Gastrocnemius medialis (tissue), 4 donors: ENCODE measurements at regions not wholly inside any gene's neighbourhood (a gene's known extent, or its start where the extent isn't known, plus 50 kb on each side); places are given as distances from the start of the nearest gene placed in this dataset.

Experiments used
- ATAC-seq, 2 donors: fragments of 150-250 bp; one replicate each; pipeline ENCODE4 v1.9.1; 2016
- DNase-seq, 2 donors: peaks; one replicate each; pipeline ENCODE4 v3.0.0-alpha.2; 2019
- H3K27ac ChIP-seq, 4 donors: fragments of 200-600 bp; sonication (generic); 1 replicate in 1 of 4; 2 replicates in 3 of 4; pipeline ENCODE4 v1.5.1; 2016 to 2018; ENCODE audit warnings: mild to moderate bottlenecking in 2 of 4, moderate library complexity in 1 of 4
- H3K27me3 ChIP-seq, 3 donors: fragments of 200-600 bp; sonication (generic) in 2 of 3; 1 replicate in 1 of 3; 2 replicates in 2 of 3; pipeline versions ENCODE4 v1.5.1 to v1.6.0; 2016 to 2019; ENCODE audit warnings: mild to moderate bottlenecking in 1 of 3, moderate library complexity in 1 of 3
- H3K36me3 ChIP-seq, 2 donors: fragments of 200-600 bp; sonication (generic) in 1 of 2; one replicate each; pipeline ENCODE4 v1.5.1; 2017 to 2018
- H3K4me1 ChIP-seq, 2 donors: fragments of 200-600 bp; sonication (generic) in 1 of 2; one replicate each; pipeline ENCODE4 v1.5.1; 2016 to 2017; ENCODE audit warnings: mild to moderate bottlenecking in 2 of 2
- H3K4me3 ChIP-seq, 4 donors: fragments of 200-600 bp; sonication (generic) in 3 of 4; 1 replicate in 1 of 4; 2 replicates in 3 of 4; pipeline ENCODE4 v1.5.1; 2016 to 2019; ENCODE audit warnings: mild to moderate bottlenecking in 2 of 4
- H3K9me3 ChIP-seq, 3 donors: fragments of 200-600 bp; sonication (generic) in 2 of 3; 1 replicate in 1 of 3; 2 replicates in 2 of 3; pipeline ENCODE4 v1.5.1; 2016 to 2019
- POLR2A ChIP-seq, 2 donors: fragments of 450-650 bp; IDR thresholded peaks; one replicate each; pipeline ENCODE4 v1.6.1; 2017; ENCODE audit warnings: antibody characterized with exemption in 2 of 2, mild to moderate bottlenecking in 2 of 2, moderate library complexity in 2 of 2
- in situ Hi-C, 4 donors: fragments of 200-750 bp; cut with MboI; loops; one replicate each; pipeline versions ENCODE4 v1.15.0 to v1.8.0; 2017; ENCODE audit warnings: low sequenced_read_pairs in 4 of 4
- intact Hi-C: fragments of 100-400 bp; cut with DNase I; formaldehyde crosslinking; loops from one replicate; pipeline ENCODE4 v1.15.1; 2023; ENCODE audit warnings: low total_unique reads
- TF ChIP-seq, protein P1 (sequence below), 5 experiments: fragments of 450-650 bp in 3 of 5; fragments of 200-600 bp in 2 of 5; sonication (generic) in 2 of 5; IDR thresholded peaks in 4 of 5; conservative IDR thresholded peaks in 1 of 5; 1 replicate in 4 of 5; 2 replicates in 1 of 5; pipeline ENCODE4 v1.5.1; 2016 to 2019; ENCODE audit warnings: antibody characterized with exemption in 5 of 5, mild to moderate bottlenecking in 3 of 5, moderate library complexity in 3 of 5

DNA sequence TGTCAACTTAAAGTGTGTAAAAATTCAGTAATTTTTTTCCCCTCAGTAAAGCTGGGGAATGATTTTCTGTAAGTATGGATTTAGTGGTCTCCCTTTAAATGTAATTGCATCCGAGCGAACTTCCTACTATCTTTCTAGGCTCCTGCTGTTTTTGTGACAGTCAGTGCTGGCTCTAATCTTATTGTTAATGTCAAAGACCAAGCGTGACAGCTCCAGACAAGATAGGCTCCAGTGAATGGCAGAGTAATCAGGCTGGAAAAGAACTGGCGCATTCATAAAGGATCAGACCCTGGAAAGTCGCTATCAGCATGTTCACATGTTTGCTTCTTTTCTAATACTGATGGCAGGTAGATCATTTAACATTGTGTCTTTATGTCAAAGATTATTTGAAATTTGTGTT lies 908.0 kb upstream of the ATXN8OS start:
- in situ Hi-C loops, result no loop called here
- ATAC-seq, result no peak
- intact Hi-C loops, result no loop called here
- no peaks in the 10 kb centered on the region for H3K4me1 ChIP-seq
- H3K4me3 ChIP-seq, result no peak overlapping the region
- H3K9me3 ChIP-seq, result no peaks in the 10 kb centered on the region
- no peak for DNase-seq
- no peak for TF ChIP-seq POLR2A (IDR thresholded peaks at IDR 0.05)
- TF ChIP-seq, protein P1, sequence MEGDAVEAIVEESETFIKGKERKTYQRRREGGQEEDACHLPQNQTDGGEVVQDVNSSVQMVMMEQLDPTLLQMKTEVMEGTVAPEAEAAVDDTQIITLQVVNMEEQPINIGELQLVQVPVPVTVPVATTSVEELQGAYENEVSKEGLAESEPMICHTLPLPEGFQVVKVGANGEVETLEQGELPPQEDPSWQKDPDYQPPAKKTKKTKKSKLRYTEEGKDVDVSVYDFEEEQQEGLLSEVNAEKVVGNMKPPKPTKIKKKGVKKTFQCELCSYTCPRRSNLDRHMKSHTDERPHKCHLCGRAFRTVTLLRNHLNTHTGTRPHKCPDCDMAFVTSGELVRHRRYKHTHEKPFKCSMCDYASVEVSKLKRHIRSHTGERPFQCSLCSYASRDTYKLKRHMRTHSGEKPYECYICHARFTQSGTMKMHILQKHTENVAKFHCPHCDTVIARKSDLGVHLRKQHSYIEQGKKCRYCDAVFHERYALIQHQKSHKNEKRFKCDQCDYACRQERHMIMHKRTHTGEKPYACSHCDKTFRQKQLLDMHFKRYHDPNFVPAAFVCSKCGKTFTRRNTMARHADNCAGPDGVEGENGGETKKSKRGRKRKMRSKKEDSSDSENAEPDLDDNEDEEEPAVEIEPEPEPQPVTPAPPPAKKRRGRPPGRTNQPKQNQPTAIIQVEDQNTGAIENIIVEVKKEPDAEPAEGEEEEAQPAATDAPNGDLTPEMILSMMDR (IDR thresholded peaks at IDR 0.05 in 4 of 5, conservative IDR thresholded peaks at IDR 0.05 in 1 of 5), result no peak
- no peak overlapping the region for H3K27ac ChIP-seq
- H3K36me3 ChIP-seq, result no peaks in the 10 kb centered on the region
- H3K27me3 ChIP-seq, result no peaks in the 10 kb centered on the region

DNA sequence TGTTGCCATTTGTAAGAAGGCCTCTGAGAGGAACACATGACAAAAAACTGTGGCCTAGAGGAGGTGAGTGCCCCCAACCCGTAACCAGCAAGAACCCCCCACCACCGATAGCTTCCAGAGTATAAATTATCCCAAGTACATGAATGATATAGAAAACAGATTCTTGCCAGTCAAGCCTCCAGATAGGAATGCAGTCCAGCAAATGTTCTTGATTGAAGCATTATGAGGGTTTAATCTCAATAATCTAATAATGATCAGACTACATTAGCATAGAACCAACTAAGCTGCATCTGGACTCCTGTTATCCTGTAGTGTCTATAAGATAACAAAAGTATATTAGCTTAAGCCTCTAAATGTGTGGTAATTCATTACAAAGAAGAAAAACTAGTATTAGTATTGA lies 908.9 kb upstream of the ATXN8OS start:
- no peak overlapping the region for H3K27ac ChIP-seq
- DNase-seq (no peak), ATAC-seq (no peak)
- H3K36me3 ChIP-seq, result no peaks in the 10 kb centered on the region
- in situ Hi-C loops, result no loop called here
- no peaks in the 10 kb centered on the region for H3K9me3 ChIP-seq
- H3K4me3 ChIP-seq, result no peak overlapping the region
- no peaks in the 10 kb centered on the region for H3K27me3 ChIP-seq
- TF ChIP-seq POLR2A (IDR thresholded peaks at IDR 0.05), result no peak
- TF ChIP-seq, protein P1 (IDR thresholded peaks at IDR 0.05 in 4 of 5, conservative IDR thresholded peaks at IDR 0.05 in 1 of 5), result no peak
- intact Hi-C loops, result no loop called here
- no peaks in the 10 kb centered on the region for H3K4me1 ChIP-seq

DNA sequence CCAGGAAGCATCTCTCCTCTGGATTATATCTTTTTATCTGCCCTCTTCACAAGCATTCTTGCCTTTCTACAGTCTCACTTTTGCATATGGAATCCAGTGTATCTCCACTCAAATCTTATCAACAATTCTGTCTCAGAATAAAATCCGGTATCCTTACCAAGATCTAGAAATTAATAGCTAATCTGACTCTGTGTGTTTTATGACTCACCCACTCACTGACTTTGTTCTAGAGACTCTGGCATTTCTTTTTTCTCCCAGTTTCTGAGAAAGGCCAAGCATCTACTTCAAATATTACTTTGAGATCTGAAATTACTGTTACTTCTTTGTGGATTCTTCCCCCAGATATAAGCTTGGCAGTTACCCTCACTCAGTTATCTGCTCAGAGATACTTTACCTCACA lies 913.5 kb upstream of the ATXN8OS start:
- no peaks in the 10 kb centered on the region for H3K36me3 ChIP-seq
- no peak overlapping the region for H3K27ac ChIP-seq
- H3K4me1 ChIP-seq, result no peaks in the 10 kb centered on the region
- no peak overlapping the region for H3K4me3 ChIP-seq
- H3K27me3 ChIP-seq, result no peaks in the 10 kb centered on the region
- intact Hi-C loops, result no loop called here
- in situ Hi-C loops, result no loop called here
- no peaks in the 10 kb centered on the region for H3K9me3 ChIP-seq
- ATAC-seq (no peak), DNase-seq (no peak)
- no peak for TF ChIP-seq POLR2A (IDR thresholded peaks at IDR 0.05)
- TF ChIP-seq, protein P1 (IDR thresholded peaks at IDR 0.05 in 4 of 5, conservative IDR thresholded peaks at IDR 0.05 in 1 of 5), result no peak

DNA sequence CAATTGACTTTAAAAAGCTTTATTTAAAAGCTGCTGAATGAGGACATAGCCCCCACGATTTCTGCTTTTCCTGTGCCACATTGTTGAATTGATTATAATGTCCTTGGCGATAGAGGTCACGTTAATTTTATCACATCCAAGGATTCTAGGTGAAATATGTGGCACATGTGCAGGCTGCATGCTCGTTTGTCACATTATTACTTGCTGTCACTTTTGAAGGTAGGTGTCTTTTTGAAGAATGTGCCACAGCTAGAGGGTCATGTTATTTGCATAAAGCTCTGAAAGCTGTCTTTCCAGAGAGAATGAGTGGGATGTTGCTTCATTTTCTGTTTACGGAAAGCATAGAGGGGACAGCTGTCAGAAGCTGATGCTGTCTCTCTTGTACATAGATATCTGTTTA lies 927.6 kb upstream of the ATXN8OS start:
- Histone ChIP-seq H3K4me3 (no peak overlapping the region), H3K36me3 (no peaks in the 10 kb centered on the region), H3K9me3 (no peaks in the 10 kb centered on the region), H3K4me1 (no peaks in the 10 kb centered on the region), H3K27me3 (no peaks in the 10 kb centered on the region), H3K27ac (no peak overlapping the region)
- in situ Hi-C loops, result no loop called here
- intact Hi-C loops, result no loop called here
- no peak for ATAC-seq
- DNase-seq, result no peak
- TF ChIP-seq, protein P1 (IDR thresholded peaks at IDR 0.05 in 4 of 5, conservative IDR thresholded peaks at IDR 0.05 in 1 of 5), result no peak
- TF ChIP-seq POLR2A (IDR thresholded peaks at IDR 0.05), result no peak

DNA sequence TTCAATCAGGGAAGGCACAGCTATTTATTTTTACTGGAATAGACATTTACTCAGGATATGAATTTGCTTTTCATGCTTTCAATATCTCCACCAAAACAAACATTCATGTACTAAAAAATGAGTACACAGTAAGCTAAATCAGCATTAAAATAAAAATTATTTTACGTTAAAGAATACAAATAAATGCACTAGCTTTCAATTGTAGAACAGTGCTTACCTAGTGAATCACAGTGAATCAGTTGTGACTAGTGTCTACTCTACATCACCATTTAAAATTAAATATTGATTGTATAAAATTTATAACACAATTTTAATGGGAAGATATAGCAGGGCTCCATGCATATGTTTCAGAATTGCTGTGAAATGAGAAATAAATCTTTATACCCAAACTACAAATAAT lies 929.6 kb upstream of the ATXN8OS start:
- H3K4me1 ChIP-seq, result no peaks in the 10 kb centered on the region
- no peak for ATAC-seq

More for the DNA sequence above, 929.6 kb upstream of the ATXN8OS start:
- Histone ChIP-seq H3K36me3 (no peaks in the 10 kb centered on the region), H3K27ac (no peak overlapping the region), H3K4me3 (no peak overlapping the region), H3K27me3 (no peaks in the 10 kb centered on the region), H3K9me3 (no peaks in the 10 kb centered on the region)
- in situ Hi-C loops (loop anchor here in 1 of 4 donors (10.0 kb wide), 1 partner anchor 63 kb away; no protein-coding TSS in a partner anchor), intact Hi-C loops (no loop called here)
- DNase-seq, result no peak
- TF ChIP-seq POLR2A (IDR thresholded peaks at IDR 0.05), result no peak
- TF ChIP-seq, protein P1 (IDR thresholded peaks at IDR 0.05 in 4 of 5, conservative IDR thresholded peaks at IDR 0.05 in 1 of 5), result no peak
